K562 (cell line): ENCODE measurements at regions not wholly inside any gene's neighbourhood (a gene's known extent, or its start where the extent isn't known, plus 50 kb on each side); places are given as distances from the start of the nearest gene placed in this dataset.

Source experiments
- ATAC-seq: fragments of 200-7000 bp; cut with Tn5 transposase; 3 replicates; pipeline ENCODE4 v1.9.1; 2020; ENCODE audit warnings: moderate library complexity
- BruUV-seq: library from RNA; stranded (reverse); fragments of 400-500 nt; replicated peaks from 2 replicates; lab custom pipeline; 2021; lab: Mats Ljungman, UMichigan
- CTCF ChIA-PET: fragments of 300-600 bp; formaldehyde crosslinking; extraction: SDS; loops from one replicate; lab custom pipeline; 2021; ENCODE audit warnings: low intra/inter-chr PET ratio; lab: Yijun Ruan, JAX
- POLR2A ChIA-PET: fragments of 300-600, 350-650 bp; sonication (Branson Sonifier 250); formaldehyde crosslinking; extraction: SDS; loops from one replicate; lab custom pipeline; 2021; ENCODE audit warnings: antibody characterized with exemption, inconsistent platforms; lab: Yijun Ruan, JAX
- DNase-seq, 4 experiments: peaks; one replicate each; pipeline versions ENCODE4 v3.0.0 to v3.0.0-alpha.2; 2011 to 2018; ENCODE audit warnings: low spot score in 3 of 4, mixed read lengths in 3 of 4; ENCODE audit errors: extremely low read depth in 1 of 4
- FAIRE-seq: peaks from 2 replicates; lab custom pipeline; 2011; peaks lifted over from hg19 to GRCh38; lab: Jason Lieb, UNC
- H2AFZ ChIP-seq: 2 replicates; pipeline ENCODE4 v1.6.0; 2011; ENCODE audit warnings: low read depth, low read length, control low read depth, inconsistent platforms
- H3K27ac ChIP-seq: fragments of 200-600 bp; 3 replicates; pipeline ENCODE4 v1.8.0; 2011; ENCODE audit warnings: low read depth, mild to moderate bottlenecking, control low read depth, inconsistent platforms, low read length, moderate library complexity, mixed read lengths; ENCODE audit errors: extremely low read depth
- H3K27me3 ChIP-seq, 2 experiments: fragments of 300-600 bp in 1 of 2; 2 replicates in 1 of 2; 3 replicates in 1 of 2; pipeline versions ENCODE4 v1.6.0 to v1.8.0; 2011; ENCODE audit warnings: inconsistent platforms in 2 of 2, low read length in 2 of 2, mild to moderate bottlenecking in 1 of 2, mixed read lengths in 1 of 2, moderate library complexity in 1 of 2; ENCODE audit not compliant: control insufficient read depth in 2 of 2, insufficient read depth in 2 of 2
- H3K36me3 ChIP-seq: fragments of 300-600 bp; 3 replicates; pipeline ENCODE4 v1.8.0; 2011; ENCODE audit warnings: mild to moderate bottlenecking, low read length, inconsistent platforms; ENCODE audit not compliant: control insufficient read depth, insufficient read depth
- H3K4me1 ChIP-seq, 2 experiments: fragments of 200-600 bp in 1 of 2; replicated peaks in 1 of 2; 2 replicates in 1 of 2; 3 replicates in 1 of 2; pipeline versions ENCODE4 v1.5.1 to v1.8.0; 2011; ENCODE audit warnings: inconsistent platforms in 2 of 2, low read length in 2 of 2, mild to moderate bottlenecking in 1 of 2, mixed read lengths in 1 of 2, moderate library complexity in 1 of 2; ENCODE audit not compliant: control insufficient read depth in 2 of 2, insufficient read depth in 2 of 2
- H3K4me2 ChIP-seq: 2 replicates; pipeline ENCODE4 v1.6.1; 2011; ENCODE audit warnings: low read length, control low read depth, inconsistent platforms, mixed read lengths; ENCODE audit not compliant: insufficient read depth
- H3K4me3 ChIP-seq: fragments of 200-600 bp; sonication (generic), shearing (Covaris generic); 2 replicates; pipeline ENCODE4 v1.5.1; 2016; ENCODE audit warnings: control low read depth, inconsistent platforms
- H3K79me2 ChIP-seq: fragments of 200-600 bp; 3 replicates; pipeline ENCODE4 v1.8.0; 2011; ENCODE audit warnings: low read length, inconsistent platforms; ENCODE audit not compliant: control insufficient read depth, insufficient read depth
- H3K9ac ChIP-seq, 2 experiments: 2 replicates each; pipeline versions ENCODE4 v1.6.0 to v1.6.1; 2011; ENCODE audit warnings: low read depth in 2 of 2, low read length in 2 of 2, control low read depth in 1 of 2, inconsistent platforms in 1 of 2, mild to moderate bottlenecking in 1 of 2, mixed read lengths in 1 of 2; ENCODE audit not compliant: insufficient read depth in 1 of 2
- H3K9me1 ChIP-seq: one replicate; pipeline ENCODE4 v1.6.0; 2011; ENCODE audit warnings: inconsistent platforms, mild to moderate bottlenecking, low read length, moderate library complexity; ENCODE audit not compliant: control insufficient read depth, insufficient read depth
- H3K9me3 ChIP-seq: replicated peaks from 2 replicates; pipeline ENCODE4 v1.5.1; 2011; ENCODE audit warnings: low read depth, low read length, inconsistent platforms; ENCODE audit not compliant: control insufficient read depth, insufficient read depth
- H4K20me1 ChIP-seq: replicated peaks from 2 replicates; pipeline ENCODE4 v1.6.1; 2011; ENCODE audit warnings: low read length, inconsistent platforms, mixed read lengths; ENCODE audit not compliant: control insufficient read depth, insufficient read depth
- BCL6 ChIP-seq: fragments of 250-450 bp; sonication (Bioruptor Pico); IDR thresholded peaks from 2 replicates; pipeline ENCODE4 v1.4.0; 2020
- EHMT2 ChIP-seq: fragments of 450-650 bp; IDR thresholded peaks from 2 replicates; pipeline ENCODE4 v1.6.1; 2018; ENCODE audit warnings: antibody characterized with exemption
- MXD1 ChIP-seq: fragments of 250-450 bp; sonication (Bioruptor Pico); IDR thresholded peaks from 2 replicates; pipeline ENCODE4 v1.8.0; 2021; ENCODE audit warnings: borderline replicate concordance, mild to moderate bottlenecking, moderate library complexity; ENCODE audit not compliant: poor library complexity, severe bottlenecking
- ZNF764 ChIP-seq: fragments of 250-450 bp; sonication (Bioruptor Pico); IDR thresholded peaks from 2 replicates; pipeline ENCODE4 v1.4.0; 2020; ENCODE audit warnings: low read depth, mild to moderate bottlenecking, moderate library complexity
- WGBS: fragments of 100-300 bp; shearing (Covaris generic); methylation state at CpG from one replicate; pipeline ENCODE4 v1.1.6; 2016; ENCODE audit warnings: low coverage, mixed read lengths; ENCODE audit not compliant: insufficient coverage; ENCODE audit errors: missing lambda C conversion rate; 5-methylcytosine and 5-hydroxymethylcytosine counted together
- in situ Hi-C: fragments of 300-500 bp; cut with MboI; formaldehyde crosslinking; loops from 4 replicates; pipeline ENCODE4 v1.15.0; 2018; ENCODE audit warnings: inconsistent platforms, mixed read lengths
- intact Hi-C: fragments of 100-400 bp; cut with micrococcal nuclease; formaldehyde crosslinking; loops from 2 replicates; pipeline ENCODE4 v1.14.2; 2022
- TF ChIP-seq, protein P1 (sequence below): fragments of 250-450 bp; sonication (Bioruptor Pico); IDR thresholded peaks from 2 replicates; pipeline ENCODE4 v1.9.0; 2021; ENCODE audit warnings: mild to moderate bottlenecking, inconsistent platforms
- TF ChIP-seq, protein P2 (sequence below): fragments of 450-650 bp; formaldehyde crosslinking; conservative IDR thresholded peaks from 2 replicates; pipeline ENCODE4 v1.4.0; 2022; ENCODE audit warnings: mild to moderate bottlenecking, missing genetic modification characterization

DNA sequence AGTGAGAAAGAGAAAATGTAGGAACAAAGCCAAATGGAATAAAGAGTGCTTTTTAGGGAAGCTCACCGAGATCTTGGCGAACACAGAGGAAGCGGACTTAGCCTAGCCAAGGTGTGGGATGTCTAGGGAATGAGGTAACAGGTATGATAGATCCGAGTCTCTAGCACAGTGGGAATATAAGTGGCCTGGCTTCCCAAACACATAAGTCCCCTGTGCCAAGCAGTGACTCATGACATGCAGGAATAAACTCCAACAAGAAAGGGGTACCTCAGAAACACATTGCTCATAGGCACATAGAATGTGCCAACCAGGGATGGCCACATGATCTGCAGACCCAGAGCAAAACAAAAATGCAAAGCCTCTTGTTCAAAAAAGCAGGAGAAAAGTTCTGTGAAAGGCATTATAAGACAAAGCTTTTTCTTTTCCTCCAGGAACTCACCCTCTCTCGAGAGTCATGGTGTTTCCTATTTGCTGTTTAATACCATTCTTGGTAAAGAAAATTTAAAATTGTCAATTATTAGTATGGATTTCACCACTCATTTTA is 542.5 kb downstream of the GATA3 start (continued):
- TF ChIP-seq ZNF764: no peak

DNA sequence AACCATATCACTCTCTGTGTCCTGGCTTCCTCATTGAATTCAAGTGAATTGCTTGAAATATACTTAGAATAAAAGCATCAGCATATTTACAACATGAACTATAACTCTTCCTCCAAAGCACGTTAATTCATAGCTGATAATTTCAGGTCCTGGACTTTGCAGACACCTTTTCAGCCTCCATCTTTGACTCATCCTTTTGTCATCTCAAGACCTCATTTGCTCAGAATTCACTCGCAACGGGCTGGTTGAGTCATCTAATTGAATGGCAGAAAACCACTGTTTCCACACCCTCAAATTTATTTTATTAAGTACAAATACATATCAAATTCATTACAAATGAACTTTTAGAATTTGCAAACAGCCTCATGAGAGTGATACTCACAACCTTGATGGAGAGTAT is 545.7 kb downstream of the GATA3 start:
- no peak overlapping the region for H2AFZ ChIP-seq
- H4K20me1 ChIP-seq: no peaks in the 10 kb centered on the region
- no peak overlapping the region for H3K27ac ChIP-seq
- H3K9me1 ChIP-seq: no peaks in the 10 kb centered on the region
- CTCF ChIA-PET: no interaction called here
- H3K4me1 ChIP-seq: no peaks in the 10 kb centered on the region
- in situ Hi-C loops (no loop called here), intact Hi-C loops (no loop called here)
- FAIRE-seq (no peak), ATAC-seq (no peak), DNase-seq (no peak)
- no peaks in the 10 kb centered on the region for H3K9me3 ChIP-seq
- H3K9ac ChIP-seq: no peak overlapping the region
- no peaks in the 10 kb centered on the region for H3K36me3 ChIP-seq
- H3K27me3 ChIP-seq: no peaks in the 10 kb centered on the region
- no TSS peak for BruUV-seq
- POLR2A ChIA-PET: no interaction called here
- H3K79me2 ChIP-seq: no peaks in the 10 kb centered on the region
- H3K4me3 ChIP-seq: no peak overlapping the region
- WGBS: 0% methylated on average over 3 of the region's 3 CpGs
- TF ChIP-seq BCL6 (CRISPR knock-in tag) (no peak), MXD1 (no peak), EHMT2 (no peak)
- TF ChIP-seq, protein P1, sequence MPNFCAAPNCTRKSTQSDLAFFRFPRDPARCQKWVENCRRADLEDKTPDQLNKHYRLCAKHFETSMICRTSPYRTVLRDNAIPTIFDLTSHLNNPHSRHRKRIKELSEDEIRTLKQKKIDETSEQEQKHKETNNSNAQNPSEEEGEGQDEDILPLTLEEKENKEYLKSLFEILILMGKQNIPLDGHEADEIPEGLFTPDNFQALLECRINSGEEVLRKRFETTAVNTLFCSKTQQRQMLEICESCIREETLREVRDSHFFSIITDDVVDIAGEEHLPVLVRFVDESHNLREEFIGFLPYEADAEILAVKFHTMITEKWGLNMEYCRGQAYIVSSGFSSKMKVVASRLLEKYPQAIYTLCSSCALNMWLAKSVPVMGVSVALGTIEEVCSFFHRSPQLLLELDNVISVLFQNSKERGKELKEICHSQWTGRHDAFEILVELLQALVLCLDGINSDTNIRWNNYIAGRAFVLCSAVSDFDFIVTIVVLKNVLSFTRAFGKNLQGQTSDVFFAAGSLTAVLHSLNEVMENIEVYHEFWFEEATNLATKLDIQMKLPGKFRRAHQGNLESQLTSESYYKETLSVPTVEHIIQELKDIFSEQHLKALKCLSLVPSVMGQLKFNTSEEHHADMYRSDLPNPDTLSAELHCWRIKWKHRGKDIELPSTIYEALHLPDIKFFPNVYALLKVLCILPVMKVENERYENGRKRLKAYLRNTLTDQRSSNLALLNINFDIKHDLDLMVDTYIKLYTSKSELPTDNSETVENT: no peak
- TF ChIP-seq, protein P2, sequence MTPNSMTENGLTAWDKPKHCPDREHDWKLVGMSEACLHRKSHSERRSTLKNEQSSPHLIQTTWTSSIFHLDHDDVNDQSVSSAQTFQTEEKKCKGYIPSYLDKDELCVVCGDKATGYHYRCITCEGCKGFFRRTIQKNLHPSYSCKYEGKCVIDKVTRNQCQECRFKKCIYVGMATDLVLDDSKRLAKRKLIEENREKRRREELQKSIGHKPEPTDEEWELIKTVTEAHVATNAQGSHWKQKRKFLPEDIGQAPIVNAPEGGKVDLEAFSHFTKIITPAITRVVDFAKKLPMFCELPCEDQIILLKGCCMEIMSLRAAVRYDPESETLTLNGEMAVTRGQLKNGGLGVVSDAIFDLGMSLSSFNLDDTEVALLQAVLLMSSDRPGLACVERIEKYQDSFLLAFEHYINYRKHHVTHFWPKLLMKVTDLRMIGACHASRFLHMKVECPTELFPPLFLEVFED: no peak
- no peak overlapping the region for H3K4me2 ChIP-seq
